Tibial nerve (tissue), 3 donors: ENCODE measurements at regions not wholly inside any gene's neighbourhood (a gene's known extent, or its start where the extent isn't known, plus 50 kb on each side); places are given as distances from the start of the nearest gene placed in this dataset.

ENCODE experiments used
- CTCF ChIP-seq, 5 experiments: fragments of 200-600 bp in 3 of 5; fragments of 450-650 bp in 2 of 5; sonication (generic) in 3 of 5; IDR thresholded peaks; one replicate each; pipeline ENCODE4 v1.5.1; 2016 to 2019; ENCODE audit warnings: antibody characterized with exemption in 5 of 5, mild to moderate bottlenecking in 3 of 5, moderate library complexity in 2 of 5
- POLR2A ChIP-seq, 2 donors: fragments of 450-650 bp; IDR thresholded peaks; one replicate each; pipeline ENCODE4 v1.6.1; 2017; ENCODE audit warnings: antibody characterized with exemption in 2 of 2, mild to moderate bottlenecking in 2 of 2, moderate library complexity in 2 of 2

- TF ChIP-seq CTCF (IDR thresholded peaks at IDR 0.05) (no peak), POLR2A (IDR thresholded peaks at IDR 0.05) (no peak)
Observed at GRCh38 chr2:133721118-133721517, 152.9 kb upstream of the NCKAP5 start.
